Retinal pigment epithelial cell (primary cell): ENCODE measurements at regions not wholly inside any gene's neighbourhood (a gene's known extent, or its start where the extent isn't known, plus 50 kb on each side); places are given as distances from the start of the nearest gene placed in this dataset.

Source experiments
- DNase-seq: peaks from one replicate; pipeline ENCODE4 v3.0.0-alpha.2; 2010; ENCODE audit warnings: low read depth
- H3K4me3 ChIP-seq: 2 replicates; pipeline ENCODE4 v1.5.1; 2011; ENCODE audit warnings: mild to moderate bottlenecking, low read length, control low read depth, moderate library complexity
- TF ChIP-seq, protein P1 (sequence below): conservative IDR thresholded peaks from 2 replicates; pipeline ENCODE4 v1.5.1; 2011; ENCODE audit warnings: low read depth, low read length, control low read depth, inconsistent platforms

DNA sequence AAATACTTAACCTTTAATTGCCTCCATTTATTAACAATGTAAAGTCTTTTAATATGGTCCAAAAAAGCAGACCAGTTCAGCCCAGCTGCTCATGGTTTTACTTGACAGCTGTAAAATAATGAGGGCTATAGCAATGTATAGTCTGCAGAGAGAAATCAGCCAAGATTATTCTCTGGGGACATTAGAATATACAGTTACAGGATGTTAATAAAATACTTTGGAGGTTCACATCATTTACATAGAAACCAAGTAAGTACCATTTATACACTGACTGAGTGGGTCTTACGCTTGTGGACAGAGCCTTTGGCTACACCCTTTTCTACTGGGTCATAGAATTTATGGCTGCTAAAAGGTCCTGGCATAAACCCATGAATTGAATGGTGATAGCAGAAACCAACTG is 340.7 kb upstream of the CELF2 start:
- TF ChIP-seq, protein P1, sequence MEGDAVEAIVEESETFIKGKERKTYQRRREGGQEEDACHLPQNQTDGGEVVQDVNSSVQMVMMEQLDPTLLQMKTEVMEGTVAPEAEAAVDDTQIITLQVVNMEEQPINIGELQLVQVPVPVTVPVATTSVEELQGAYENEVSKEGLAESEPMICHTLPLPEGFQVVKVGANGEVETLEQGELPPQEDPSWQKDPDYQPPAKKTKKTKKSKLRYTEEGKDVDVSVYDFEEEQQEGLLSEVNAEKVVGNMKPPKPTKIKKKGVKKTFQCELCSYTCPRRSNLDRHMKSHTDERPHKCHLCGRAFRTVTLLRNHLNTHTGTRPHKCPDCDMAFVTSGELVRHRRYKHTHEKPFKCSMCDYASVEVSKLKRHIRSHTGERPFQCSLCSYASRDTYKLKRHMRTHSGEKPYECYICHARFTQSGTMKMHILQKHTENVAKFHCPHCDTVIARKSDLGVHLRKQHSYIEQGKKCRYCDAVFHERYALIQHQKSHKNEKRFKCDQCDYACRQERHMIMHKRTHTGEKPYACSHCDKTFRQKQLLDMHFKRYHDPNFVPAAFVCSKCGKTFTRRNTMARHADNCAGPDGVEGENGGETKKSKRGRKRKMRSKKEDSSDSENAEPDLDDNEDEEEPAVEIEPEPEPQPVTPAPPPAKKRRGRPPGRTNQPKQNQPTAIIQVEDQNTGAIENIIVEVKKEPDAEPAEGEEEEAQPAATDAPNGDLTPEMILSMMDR, result no peak
- H3K4me3 ChIP-seq, result no peak overlapping the region
- no peak for DNase-seq

DNA sequence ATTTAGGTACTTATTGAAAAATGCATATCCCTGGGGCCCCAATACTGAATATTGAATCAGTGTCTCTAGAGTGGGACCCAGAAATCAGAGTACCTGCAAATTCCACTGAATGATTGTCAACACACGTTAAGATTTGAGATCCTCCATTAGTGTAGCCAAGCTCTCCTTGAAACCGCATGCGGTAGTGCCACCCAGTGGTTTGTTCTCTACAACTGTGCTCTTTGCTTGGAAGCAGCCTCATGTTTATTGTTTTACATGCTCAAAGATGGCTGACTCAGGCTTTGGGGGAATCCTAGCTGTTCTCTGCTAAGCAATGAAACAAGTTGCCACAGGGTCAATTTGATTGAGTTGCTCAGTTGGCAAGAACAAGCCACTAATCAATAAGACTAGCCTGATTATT is 340.2 kb upstream of the CELF2 start:
- H3K4me3 ChIP-seq, result no peak overlapping the region
- DNase-seq, result peak; percentile 46
- TF ChIP-seq, protein P1, result peak; percentile 70

DNA sequence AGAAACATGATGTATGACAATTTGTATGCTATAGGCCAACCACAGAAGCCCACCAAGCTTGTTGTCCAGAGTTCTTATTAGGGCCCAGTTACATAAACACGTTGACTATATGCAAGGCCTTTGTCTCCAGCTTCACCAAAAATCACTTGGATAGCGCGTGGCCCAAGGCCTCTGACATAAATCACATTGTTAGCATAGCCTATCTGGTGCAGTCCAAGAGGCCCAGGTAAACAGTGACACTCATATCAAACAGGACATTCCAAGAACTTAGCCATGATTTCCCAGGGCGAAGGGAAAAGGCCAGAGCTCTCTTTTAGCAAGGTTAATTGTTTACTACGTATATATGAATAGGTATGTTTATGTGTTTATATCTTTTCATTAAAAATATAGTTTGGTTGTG is 337.2 kb upstream of the CELF2 start:
- DNase-seq, result no peak
- TF ChIP-seq, protein P1, result no peak
- H3K4me3 ChIP-seq, result no peak overlapping the region

DNA sequence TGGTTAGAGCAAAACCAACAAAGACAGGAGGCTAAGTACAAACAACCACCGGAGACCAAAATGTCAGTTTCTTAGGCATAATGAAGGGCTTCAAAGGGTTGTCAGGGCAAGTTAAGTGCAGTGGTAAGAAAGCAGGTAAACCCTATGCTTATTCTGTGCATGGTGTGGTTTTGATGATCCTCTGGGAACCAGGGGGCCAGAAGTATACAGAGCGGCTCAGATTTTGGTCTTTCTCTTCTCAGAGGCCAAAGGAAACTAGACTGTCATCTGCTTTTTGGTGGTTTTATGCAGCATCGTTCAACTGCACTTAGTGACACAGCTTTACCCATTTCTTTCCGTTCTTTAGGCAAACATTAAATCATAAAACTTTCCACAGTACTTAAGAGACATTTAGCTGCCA is 332.7 kb upstream of the CELF2 start:
- no peak for DNase-seq
- H3K4me3 ChIP-seq, result no peak overlapping the region
- TF ChIP-seq, protein P1, result no peak

DNA sequence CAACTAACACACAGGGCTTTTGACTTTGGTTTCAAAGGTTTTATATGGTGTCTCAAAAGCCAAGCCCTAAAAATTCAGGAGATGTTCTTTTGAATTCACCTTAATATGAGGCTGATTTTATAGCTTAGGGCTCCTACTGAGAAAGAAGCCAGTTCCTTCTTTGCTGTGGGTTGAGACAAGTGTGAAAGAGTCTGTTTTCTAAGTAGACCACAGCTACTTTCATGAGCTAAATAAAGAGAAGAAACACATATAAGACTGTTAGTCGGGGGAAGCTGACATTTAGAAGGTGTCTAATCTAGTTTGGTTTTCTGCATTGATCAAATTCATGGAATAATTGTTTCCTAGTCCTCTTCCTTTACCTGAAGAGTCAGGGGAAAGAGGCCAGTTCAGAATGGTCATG is 332.1 kb upstream of the CELF2 start:
- no peak for DNase-seq
- no peak overlapping the region for H3K4me3 ChIP-seq
- TF ChIP-seq, protein P1, result no peak

DNA sequence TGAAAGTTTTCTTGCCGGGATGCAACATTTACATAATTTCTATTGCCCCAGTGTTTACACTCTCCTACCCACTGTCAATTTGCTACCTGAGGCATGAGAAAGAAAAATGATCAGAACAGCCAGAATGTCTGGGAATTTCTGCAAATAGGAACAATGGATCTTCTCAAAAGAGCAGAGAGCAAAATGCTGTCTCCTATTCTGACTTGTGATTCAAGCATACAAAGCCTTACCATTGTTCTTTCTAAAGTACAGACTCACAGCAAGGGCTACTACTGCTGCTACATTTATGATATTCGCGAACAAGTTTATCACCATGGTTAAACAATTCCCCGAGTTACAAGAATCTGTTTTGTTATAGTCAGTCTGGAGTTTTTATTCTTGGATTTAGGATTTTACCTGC is 329.9 kb upstream of the CELF2 start:
- TF ChIP-seq, protein P1, result no peak
- H3K4me3 ChIP-seq, result no peak overlapping the region
- no peak for DNase-seq

DNA sequence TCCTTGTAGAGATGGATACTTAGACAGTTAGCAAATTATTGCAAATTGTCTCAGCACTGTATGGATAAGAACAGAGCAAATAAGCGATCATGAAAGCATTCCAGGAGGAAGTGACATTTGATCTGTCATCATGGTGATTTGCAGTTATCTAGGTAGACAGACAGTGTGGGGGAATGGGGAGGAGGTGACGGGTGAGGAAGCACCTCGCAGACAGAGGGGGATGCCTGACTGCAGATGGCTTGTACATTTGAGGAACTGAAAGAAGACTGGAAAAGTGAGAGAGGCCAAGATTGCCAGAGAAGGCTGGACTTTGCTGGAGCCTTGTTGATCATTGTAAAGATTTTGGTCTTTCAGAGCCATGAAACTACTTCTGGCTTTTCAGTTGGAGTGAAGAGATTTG is 318.2 kb upstream of the CELF2 start:
- DNase-seq, result no peak
- no peak overlapping the region for H3K4me3 ChIP-seq
- TF ChIP-seq, protein P1, result no peak
